ENCODE measurements at regions not wholly inside any gene's neighbourhood (a gene's known extent, or its start where the extent isn't known, plus 50 kb on each side); places are given as distances from the start of the nearest gene placed in this dataset.

DNA sequence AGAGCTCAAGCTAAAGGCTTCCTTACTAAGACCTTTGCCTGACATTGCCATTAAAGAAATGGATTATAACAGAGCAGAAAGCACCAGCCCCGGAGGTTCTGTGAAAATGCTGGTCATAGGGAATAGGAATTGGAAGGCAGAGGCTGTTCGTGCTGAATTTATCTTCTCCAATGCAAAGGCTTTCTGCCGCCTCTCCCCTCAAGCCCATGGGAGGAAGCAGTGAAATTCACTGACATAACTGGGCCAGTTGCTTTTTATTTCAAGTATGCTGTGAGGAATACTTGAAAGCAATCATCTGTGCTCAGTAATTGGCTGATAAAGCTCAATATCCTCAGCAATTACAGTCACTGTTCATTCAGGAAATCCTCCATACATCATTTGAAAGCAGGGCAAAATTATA lies 85.4 kb upstream of the LINC00305 start:
- Histone ChIP-seq H3K4me1 (no peaks in the 10 kb centered on the region), H3K9me3 (no peaks in the 10 kb centered on the region), H3K36me3 (no peaks in the 10 kb centered on the region), H3K4me3 (no peak overlapping the region), H3K27ac (replicated peaks in 1 of 4) (no peak overlapping the region), H3K27me3 (no peaks in the 10 kb centered on the region)
- WGBS = 53% methylated on average over 3 of the region's 3 CpGs
- intact Hi-C loops (cut with DNase I) = no loop called here
- no peak for TF ChIP-seq POLR2A (IDR thresholded peaks at IDR 0.05; ENCODE audit: low read depth)
- TF ChIP-seq POLR2AphosphoS5 (IDR thresholded peaks at IDR 0.05) = no peak
- no peak for TF ChIP-seq EP300 (IDR thresholded peaks at IDR 0.05)
- TF ChIP-seq, protein P1, sequence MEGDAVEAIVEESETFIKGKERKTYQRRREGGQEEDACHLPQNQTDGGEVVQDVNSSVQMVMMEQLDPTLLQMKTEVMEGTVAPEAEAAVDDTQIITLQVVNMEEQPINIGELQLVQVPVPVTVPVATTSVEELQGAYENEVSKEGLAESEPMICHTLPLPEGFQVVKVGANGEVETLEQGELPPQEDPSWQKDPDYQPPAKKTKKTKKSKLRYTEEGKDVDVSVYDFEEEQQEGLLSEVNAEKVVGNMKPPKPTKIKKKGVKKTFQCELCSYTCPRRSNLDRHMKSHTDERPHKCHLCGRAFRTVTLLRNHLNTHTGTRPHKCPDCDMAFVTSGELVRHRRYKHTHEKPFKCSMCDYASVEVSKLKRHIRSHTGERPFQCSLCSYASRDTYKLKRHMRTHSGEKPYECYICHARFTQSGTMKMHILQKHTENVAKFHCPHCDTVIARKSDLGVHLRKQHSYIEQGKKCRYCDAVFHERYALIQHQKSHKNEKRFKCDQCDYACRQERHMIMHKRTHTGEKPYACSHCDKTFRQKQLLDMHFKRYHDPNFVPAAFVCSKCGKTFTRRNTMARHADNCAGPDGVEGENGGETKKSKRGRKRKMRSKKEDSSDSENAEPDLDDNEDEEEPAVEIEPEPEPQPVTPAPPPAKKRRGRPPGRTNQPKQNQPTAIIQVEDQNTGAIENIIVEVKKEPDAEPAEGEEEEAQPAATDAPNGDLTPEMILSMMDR (IDR thresholded peaks at IDR 0.05) = no peak
- no peak for DNase-seq (ENCODE audit: extremely low spot score)

DNA sequence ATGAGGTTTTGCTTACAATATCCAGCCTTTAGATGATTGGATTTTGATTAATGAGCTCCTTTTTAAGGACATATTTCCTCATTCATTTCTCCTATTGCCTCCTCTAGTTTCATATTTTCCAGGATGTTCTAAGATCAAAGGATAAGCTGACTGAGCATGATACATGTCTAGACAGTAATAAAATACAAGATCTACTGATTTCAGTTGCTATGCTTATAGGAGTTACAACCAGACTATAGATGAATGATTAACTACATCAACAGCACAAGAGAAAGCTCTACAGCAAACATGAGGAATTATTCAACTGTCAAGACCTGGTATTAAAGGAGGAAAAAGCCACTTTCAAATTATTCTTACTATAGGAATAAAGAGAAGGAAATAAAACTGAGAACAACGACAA lies 85.0 kb upstream of the LINC00305 start:
- H3K27ac ChIP-seq (replicated peaks in 1 of 4) = no peak overlapping the region
- WGBS = 82% methylated on average over 1 of the region's 1 CpG

DNA sequence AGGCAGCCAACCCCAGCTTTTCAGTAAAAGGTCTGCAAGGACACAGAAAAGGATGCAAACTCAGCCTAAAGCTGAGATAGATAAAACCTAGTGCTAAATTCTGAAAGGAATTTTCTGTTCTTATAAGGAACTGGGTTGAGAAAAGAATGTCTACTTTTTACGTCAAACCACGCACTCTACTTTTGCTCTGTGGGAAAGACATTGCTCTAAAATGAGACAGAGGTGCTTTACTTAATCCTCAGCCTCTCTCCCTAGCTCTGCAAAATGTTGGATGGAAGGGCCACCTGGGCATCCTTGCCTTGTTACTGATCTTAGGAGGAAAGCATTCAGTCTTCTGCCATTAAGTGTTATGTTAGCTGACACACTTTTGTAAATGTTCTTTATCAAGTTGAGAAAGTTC lies 72.1 kb upstream of the LINC00305 start:
- 97% methylated on average over 2 of the region's 2 CpGs for WGBS

More for the DNA sequence above, 85.0 kb upstream of the LINC00305 start:
- no peaks in the 10 kb centered on the region for H3K9me3 ChIP-seq
- intact Hi-C loops (cut with DNase I) = no loop called here
- no peaks in the 10 kb centered on the region for H3K36me3 ChIP-seq
- no peak overlapping the region for H3K4me3 ChIP-seq
- no peak for DNase-seq (ENCODE audit: extremely low spot score)
- TF ChIP-seq POLR2AphosphoS5 (IDR thresholded peaks at IDR 0.05) (no peak), POLR2A (IDR thresholded peaks at IDR 0.05; ENCODE audit: low read depth) (no peak), EP300 (IDR thresholded peaks at IDR 0.05) (no peak)
- TF ChIP-seq, protein P1 (IDR thresholded peaks at IDR 0.05) = no peak
- no peaks in the 10 kb centered on the region for H3K27me3 ChIP-seq
- no peaks in the 10 kb centered on the region for H3K4me1 ChIP-seq

DNA sequence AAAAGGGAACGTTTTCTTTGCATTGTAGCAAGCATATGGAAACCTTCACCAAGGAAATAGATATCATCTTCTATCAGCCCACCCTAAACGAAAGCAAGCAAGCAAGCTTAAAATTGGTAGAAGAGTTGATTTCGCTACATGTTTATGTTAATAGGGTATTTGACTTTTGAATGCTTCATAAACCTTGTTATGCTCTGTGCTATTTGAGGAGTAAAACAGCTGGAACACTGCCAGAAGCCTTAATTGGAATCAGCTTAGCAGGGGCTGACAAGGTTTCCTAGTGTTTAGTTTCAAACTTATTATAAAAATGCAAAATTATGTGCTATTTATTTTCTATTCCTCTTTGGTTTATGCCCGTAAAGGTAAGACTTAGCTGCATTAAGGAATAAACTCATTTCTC lies 70.6 kb upstream of the LINC00305 start:
- Histone ChIP-seq H3K27me3 (no peaks in the 10 kb centered on the region), H3K27ac (replicated peaks in 1 of 4) (no peak overlapping the region), H3K9me3 (peaks cover 0 to 6% (median 0%) of the 10 kb centered on the region in 4 donors), H3K4me3 (no peak overlapping the region), H3K4me1 (no peaks in the 10 kb centered on the region), H3K36me3 (no peaks in the 10 kb centered on the region)
- no peak for DNase-seq (ENCODE audit: extremely low spot score)
- TF ChIP-seq, protein P1 (IDR thresholded peaks at IDR 0.05) = no peak
- TF ChIP-seq POLR2A (IDR thresholded peaks at IDR 0.05; ENCODE audit: low read depth) (no peak), EP300 (IDR thresholded peaks at IDR 0.05) (no peak), POLR2AphosphoS5 (IDR thresholded peaks at IDR 0.05) (no peak)
- 55% methylated on average over 4 of the region's 4 CpGs for WGBS
- intact Hi-C loops (cut with DNase I) = no loop called here

More for the DNA sequence above, 72.1 kb upstream of the LINC00305 start:
- no peak for DNase-seq (ENCODE audit: extremely low spot score)
- no peak for TF ChIP-seq POLR2AphosphoS5 (IDR thresholded peaks at IDR 0.05)
- TF ChIP-seq EP300 (IDR thresholded peaks at IDR 0.05) = no peak
- TF ChIP-seq, protein P1 (IDR thresholded peaks at IDR 0.05) = no peak
- no peak for TF ChIP-seq POLR2A (IDR thresholded peaks at IDR 0.05; ENCODE audit: low read depth)
- Histone ChIP-seq H3K27me3 (no peaks in the 10 kb centered on the region), H3K4me3 (no peak overlapping the region), H3K27ac (replicated peaks in 1 of 4) (no peak overlapping the region), H3K9me3 (peaks cover 0 to 2% (median 0%) of the 10 kb centered on the region in 4 donors), H3K4me1 (no peaks in the 10 kb centered on the region), H3K36me3 (no peaks in the 10 kb centered on the region)
- intact Hi-C loops (cut with DNase I) = no loop called here

DNA sequence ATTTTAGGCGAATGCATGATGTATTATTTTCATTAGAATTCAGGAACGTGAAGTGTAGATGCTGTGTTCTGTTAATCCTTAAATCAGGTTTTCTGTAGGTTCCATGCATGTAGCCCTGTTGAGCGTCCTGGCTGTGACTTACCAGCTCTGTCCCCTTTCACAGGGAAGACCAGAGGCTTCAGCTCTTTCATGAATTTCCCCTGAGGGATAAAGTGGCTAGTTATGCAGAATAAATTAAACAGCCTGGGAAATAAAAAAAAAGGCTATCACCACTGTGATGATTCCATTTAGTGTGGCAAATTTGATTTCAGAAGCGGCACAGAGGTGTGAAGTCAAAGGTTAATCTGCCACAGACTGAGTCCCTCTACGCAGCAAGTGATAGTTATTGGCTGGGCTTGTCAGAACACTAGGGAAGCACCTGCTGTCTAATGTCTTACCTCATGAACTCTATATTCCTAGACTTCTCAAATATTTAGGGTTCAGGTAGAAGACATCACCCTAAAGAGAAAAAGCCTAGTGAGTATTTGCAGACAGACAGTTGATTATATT lies 61.6 kb upstream of the LINC00305 start:
- no peak overlapping the region for H3K27ac ChIP-seq (replicated peaks in 1 of 4)
- H3K9me3 ChIP-seq = no peaks in the 10 kb centered on the region
- no peaks in the 10 kb centered on the region for H3K36me3 ChIP-seq
- H3K27me3 ChIP-seq = peaks cover 0 to 4% (median 0%) of the 10 kb centered on the region in 4 donors
- intact Hi-C loops (cut with DNase I) = no loop called here
- 85% methylated on average over 5 of the region's 5 CpGs for WGBS
- TF ChIP-seq EP300 (IDR thresholded peaks at IDR 0.05) = no peak
- TF ChIP-seq POLR2AphosphoS5 (IDR thresholded peaks at IDR 0.05) = no peak
- TF ChIP-seq, protein P1 (IDR thresholded peaks at IDR 0.05) = no peak
- no peak for TF ChIP-seq POLR2A (IDR thresholded peaks at IDR 0.05; ENCODE audit: low read depth)
- H3K4me3 ChIP-seq = no peak overlapping the region
- no peaks in the 10 kb centered on the region for H3K4me1 ChIP-seq
- DNase-seq (ENCODE audit: extremely low spot score) = no peak

All from esophagus muscularis mucosa (tissue), 4 donors.